H9 (cell line): ENCODE measurements at regions not wholly inside any gene's neighbourhood (a gene's known extent, or its start where the extent isn't known, plus 50 kb on each side); places are given as distances from the start of the nearest gene placed in this dataset.

ENCODE experiments used
- DNase-seq: peaks from one replicate; pipeline ENCODE4 v3.0.0-alpha.2; 2017
- H2AFZ ChIP-seq: one replicate; pipeline ENCODE4 v1.6.1; 2013; ENCODE audit warnings: mild to moderate bottlenecking, low read length, control low read depth, moderate library complexity
- H2AK5ac ChIP-seq: 2 replicates; pipeline ENCODE4 v1.6.1; 2013; ENCODE audit warnings: low read length, control low read depth, mixed read lengths; ENCODE audit not compliant: insufficient read length
- H2BK120ac ChIP-seq: one replicate; pipeline ENCODE4 v1.6.1; 2013; ENCODE audit warnings: low read depth, mild to moderate bottlenecking, low read length, control low read depth, inconsistent platforms; ENCODE audit not compliant: poor library complexity, severe bottlenecking
- H2BK12ac ChIP-seq: 2 replicates; pipeline ENCODE4 v1.6.1; 2013; ENCODE audit warnings: low read length, control low read depth, mixed read lengths, low read depth; ENCODE audit not compliant: insufficient read length
- H2BK15ac ChIP-seq: 2 replicates; pipeline ENCODE4 v1.6.1; 2013; ENCODE audit warnings: low read depth, low read length, control low read depth
- H2BK20ac ChIP-seq: one replicate; pipeline ENCODE4 v1.6.1; 2013; ENCODE audit warnings: low read depth, mild to moderate bottlenecking, low read length, control low read depth, inconsistent platforms; ENCODE audit not compliant: poor library complexity, severe bottlenecking
- H2BK5ac ChIP-seq: 2 replicates; pipeline ENCODE4 v1.6.1; 2013; ENCODE audit warnings: low read length, control low read depth, mixed read lengths; ENCODE audit not compliant: insufficient read length
- H3K14ac ChIP-seq: 2 replicates; pipeline ENCODE4 v1.6.1; 2013; ENCODE audit warnings: low read length, control low read depth; ENCODE audit not compliant: insufficient read depth
- H3K18ac ChIP-seq: 2 replicates; pipeline ENCODE4 v1.6.1; 2013; ENCODE audit warnings: low read depth, mild to moderate bottlenecking, mixed read lengths, low read length, control low read depth; ENCODE audit not compliant: insufficient read length
- H3K23ac ChIP-seq: 2 replicates; pipeline ENCODE4 v1.6.1; 2013; ENCODE audit warnings: low read length, control low read depth, mixed read lengths, low read depth; ENCODE audit not compliant: insufficient read length
- H3K23me2 ChIP-seq: 2 replicates; pipeline ENCODE4 v1.6.1; 2013; ENCODE audit warnings: low read depth, mild to moderate bottlenecking, mixed read lengths, low read length, control low read depth; ENCODE audit not compliant: insufficient read length, poor library complexity, severe bottlenecking
- H3K27ac ChIP-seq: 2 replicates; pipeline ENCODE4 v1.5.1; 2013; ENCODE audit warnings: low read length, control low read depth, mixed read lengths, low read depth; ENCODE audit not compliant: insufficient read length
- H3K27me3 ChIP-seq: 2 replicates; pipeline ENCODE4 v1.6.1; 2013; ENCODE audit warnings: low read length, control low read depth, inconsistent platforms; ENCODE audit not compliant: insufficient read depth
- H3K4ac ChIP-seq: 2 replicates; pipeline ENCODE4 v1.6.1; 2013; ENCODE audit warnings: low read depth, mild to moderate bottlenecking, control low read depth, inconsistent platforms, low read length, moderate library complexity
- H3K4me1 ChIP-seq: 2 replicates; pipeline ENCODE4 v1.6.1; 2013; ENCODE audit warnings: low read length, control low read depth, inconsistent platforms; ENCODE audit not compliant: insufficient read depth
- H3K4me2 ChIP-seq: 2 replicates; pipeline ENCODE4 v1.6.1; 2013; ENCODE audit warnings: low read length, control low read depth, mixed read lengths; ENCODE audit not compliant: insufficient read length, insufficient read depth
- H3K56ac ChIP-seq: 2 replicates; pipeline ENCODE4 v1.6.1; 2013; ENCODE audit warnings: low read depth, mild to moderate bottlenecking, mixed read lengths, low read length, control low read depth; ENCODE audit not compliant: insufficient read length
- H3K79me1 ChIP-seq: 2 replicates; pipeline ENCODE4 v1.6.1; 2013; ENCODE audit warnings: low read depth, mild to moderate bottlenecking, moderate library complexity, low read length, control low read depth, inconsistent platforms; ENCODE audit not compliant: insufficient read depth, poor library complexity, severe bottlenecking
- H3K79me2 ChIP-seq: 2 replicates; pipeline ENCODE4 v1.6.1; 2013; ENCODE audit warnings: low read length, control low read depth, inconsistent platforms; ENCODE audit not compliant: insufficient read depth
- H3K9ac ChIP-seq: 2 replicates; pipeline ENCODE4 v1.6.1; 2013; ENCODE audit warnings: low read length, control low read depth, mixed read lengths; ENCODE audit not compliant: insufficient read length; ENCODE audit errors: extremely low read depth
- H3K9me3 ChIP-seq: one replicate; pipeline ENCODE4 v1.6.1; 2013; ENCODE audit warnings: low read depth, low read length, inconsistent platforms; ENCODE audit not compliant: control insufficient read depth
- H3T11ph ChIP-seq: one replicate; pipeline ENCODE4 v1.6.1; 2013; ENCODE audit warnings: mild to moderate bottlenecking, low read length, control low read depth, inconsistent platforms
- H4K20me1 ChIP-seq: one replicate; pipeline ENCODE4 v1.6.1; 2013; ENCODE audit not compliant: control insufficient read depth, insufficient read length, insufficient read depth
- H4K5ac ChIP-seq: 2 replicates; pipeline ENCODE4 v1.6.1; 2013; ENCODE audit warnings: low read depth, mild to moderate bottlenecking, mixed read lengths, low read length, control low read depth; ENCODE audit not compliant: insufficient read length
- H4K8ac ChIP-seq: replicated peaks from 2 replicates; pipeline ENCODE4 v1.6.1; 2013; ENCODE audit warnings: low read length, control low read depth, mixed read lengths, low read depth; ENCODE audit not compliant: insufficient read length
- H4K91ac ChIP-seq: 2 replicates; pipeline ENCODE4 v1.6.1; 2013; ENCODE audit warnings: low read depth, mild to moderate bottlenecking, moderate library complexity, mixed read lengths, low read length, control low read depth; ENCODE audit not compliant: insufficient read length
- H3K27ac Mint-ChIP-seq, 3 experiments: 2 replicates in 2 of 3; 3 replicates in 1 of 3; pipeline ENCODE4 v1.8.0; 2020 to 2021; ENCODE audit warnings: mixed read lengths in 3 of 3, mild to moderate bottlenecking in 1 of 3, moderate library complexity in 1 of 3
- H3K27me3 Mint-ChIP-seq: 2 replicates; pipeline ENCODE4 v1.8.0; 2021; ENCODE audit warnings: low read depth, mild to moderate bottlenecking, moderate library complexity, mixed read lengths
- H3K36me3 Mint-ChIP-seq, 3 experiments: 2 replicates in 2 of 3; 3 replicates in 1 of 3; pipeline ENCODE4 v1.8.0; 2020 to 2021; ENCODE audit warnings: low read depth in 3 of 3, mixed read lengths in 3 of 3; ENCODE audit not compliant: insufficient read depth in 1 of 3
- H3K4me1 Mint-ChIP-seq, 2 experiments: 2 replicates each; pipeline ENCODE4 v1.8.0; 2020; ENCODE audit warnings: mixed read lengths in 2 of 2
- H3K4me3 Mint-ChIP-seq, 2 experiments: 2 replicates in 1 of 2; 3 replicates in 1 of 2; pipeline ENCODE4 v1.8.0; 2020 to 2021; ENCODE audit warnings: mild to moderate bottlenecking in 2 of 2, mixed read lengths in 2 of 2, moderate library complexity in 1 of 2
- H3K9me3 Mint-ChIP-seq, 2 experiments: 2 replicates in 1 of 2; 3 replicates in 1 of 2; pipeline ENCODE4 v1.8.0; 2020; ENCODE audit warnings: mild to moderate bottlenecking in 2 of 2, mixed read lengths in 2 of 2, moderate library complexity in 1 of 2
- WGBS: extraction: QIAGEN DNeasy Blood & Tissue Kit; methylation state at CpG from one replicate; pipeline ENCODE4 v1.1.7; 2013; ENCODE audit warnings: missing lambda C conversion rate, low lambda C conversion rate, mixed read lengths; ENCODE audit not compliant: insufficient read length; ENCODE audit errors: extremely low coverage; 5-methylcytosine and 5-hydroxymethylcytosine counted together
- TF ChIP-seq, protein P1 (sequence below): fragments of 200-600 bp; sonication (generic); conservative IDR thresholded peaks from 3 replicates; pipeline ENCODE4 v1.8.0; 2021; ENCODE audit warnings: antibody characterized with exemption, mild to moderate bottlenecking

DNA sequence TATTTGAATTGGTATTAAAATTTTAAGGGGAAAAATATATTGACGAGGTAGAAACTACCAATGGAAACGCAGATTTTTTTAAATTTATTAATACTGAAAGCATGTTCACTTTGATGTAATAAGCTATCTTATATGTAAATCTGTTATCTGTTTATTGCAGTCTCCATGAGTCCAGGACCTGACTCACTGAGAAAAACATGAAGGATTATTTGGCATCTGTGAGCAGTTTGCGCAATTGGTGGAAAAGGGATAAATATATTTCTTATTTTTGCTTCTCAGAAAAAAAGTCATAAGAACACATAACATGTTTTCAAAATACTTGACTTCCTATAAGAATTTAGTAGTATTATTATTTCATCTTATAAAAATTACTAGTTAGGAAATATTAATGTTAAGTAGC is 561.4 kb downstream of the ADCYAP1 start:
- Mint-ChIP-seq H3K4me1 (no peaks in the 10 kb centered on the region), H3K4me3 (no peak overlapping the region), H3K27me3 (peaks cover 4% of the 10 kb centered on the region; the same call in 1 of the 2 replicates), H3K9me3 (no peaks in the 10 kb centered on the region; a peak in 2 of 5 replicates), H3K27ac (no peak overlapping the region), H3K36me3 (no peaks in the 10 kb centered on the region)
- no CpG with 5 or more reads among the region's 3 CpGs for WGBS
- Histone ChIP-seq H4K5ac (no peak overlapping the region), H3K14ac (no peak overlapping the region), H3K23me2 (no peaks in the 10 kb centered on the region), H3K79me1 (no peaks in the 10 kb centered on the region), H3K18ac (no peak overlapping the region), H3K9ac (no peak overlapping the region), H3K56ac (no peak overlapping the region), H4K8ac (no peak overlapping the region), H3K9me3 (no peaks in the 10 kb centered on the region), H3K4me1 (no peaks in the 10 kb centered on the region), H3K23ac (no peak overlapping the region), H3K4ac (no peak overlapping the region), H4K91ac (no peak overlapping the region), H3T11ph (no peak overlapping the region), H3K79me2 (no peaks in the 10 kb centered on the region), H3K27me3 (no peaks in the 10 kb centered on the region), H4K20me1 (no peaks in the 10 kb centered on the region), H2AFZ (no peak overlapping the region), H2AK5ac (no peak overlapping the region), H3K4me2 (no peak overlapping the region), H2BK5ac (no peak overlapping the region), H2BK12ac (no peak overlapping the region), H2BK15ac (no peak overlapping the region), H2BK20ac (no peak overlapping the region), H3K27ac (no peak overlapping the region), H2BK120ac (no peak overlapping the region)
- DNase-seq: no peak
- TF ChIP-seq, protein P1, sequence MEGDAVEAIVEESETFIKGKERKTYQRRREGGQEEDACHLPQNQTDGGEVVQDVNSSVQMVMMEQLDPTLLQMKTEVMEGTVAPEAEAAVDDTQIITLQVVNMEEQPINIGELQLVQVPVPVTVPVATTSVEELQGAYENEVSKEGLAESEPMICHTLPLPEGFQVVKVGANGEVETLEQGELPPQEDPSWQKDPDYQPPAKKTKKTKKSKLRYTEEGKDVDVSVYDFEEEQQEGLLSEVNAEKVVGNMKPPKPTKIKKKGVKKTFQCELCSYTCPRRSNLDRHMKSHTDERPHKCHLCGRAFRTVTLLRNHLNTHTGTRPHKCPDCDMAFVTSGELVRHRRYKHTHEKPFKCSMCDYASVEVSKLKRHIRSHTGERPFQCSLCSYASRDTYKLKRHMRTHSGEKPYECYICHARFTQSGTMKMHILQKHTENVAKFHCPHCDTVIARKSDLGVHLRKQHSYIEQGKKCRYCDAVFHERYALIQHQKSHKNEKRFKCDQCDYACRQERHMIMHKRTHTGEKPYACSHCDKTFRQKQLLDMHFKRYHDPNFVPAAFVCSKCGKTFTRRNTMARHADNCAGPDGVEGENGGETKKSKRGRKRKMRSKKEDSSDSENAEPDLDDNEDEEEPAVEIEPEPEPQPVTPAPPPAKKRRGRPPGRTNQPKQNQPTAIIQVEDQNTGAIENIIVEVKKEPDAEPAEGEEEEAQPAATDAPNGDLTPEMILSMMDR: no peak
